ENCODE measurements at regions not wholly inside any gene's neighbourhood (a gene's known extent, or its start where the extent isn't known, plus 50 kb on each side); places are given as distances from the start of the nearest gene placed in this dataset.

DNA sequence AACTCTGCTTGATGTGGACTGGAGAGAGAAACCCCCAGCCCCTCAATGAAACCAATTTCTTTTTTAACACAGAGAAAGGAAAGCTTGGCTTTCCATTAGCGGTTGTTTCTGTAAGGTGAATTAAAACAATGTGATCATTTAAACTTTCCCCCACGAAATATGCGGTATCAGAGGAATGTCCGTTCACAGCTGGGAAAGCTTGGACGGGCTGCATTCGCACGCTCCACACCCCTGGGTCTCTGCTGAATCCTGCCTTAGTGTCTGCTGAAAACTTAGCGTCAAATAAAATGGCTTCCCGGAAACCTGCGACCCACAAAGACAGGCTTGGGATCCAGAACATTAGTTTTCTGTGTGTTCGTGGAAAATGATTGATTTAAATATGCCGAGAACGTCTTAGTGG is 71.7 kb downstream of the C16orf95 start:
- DNase-seq, result no peak

DNA sequence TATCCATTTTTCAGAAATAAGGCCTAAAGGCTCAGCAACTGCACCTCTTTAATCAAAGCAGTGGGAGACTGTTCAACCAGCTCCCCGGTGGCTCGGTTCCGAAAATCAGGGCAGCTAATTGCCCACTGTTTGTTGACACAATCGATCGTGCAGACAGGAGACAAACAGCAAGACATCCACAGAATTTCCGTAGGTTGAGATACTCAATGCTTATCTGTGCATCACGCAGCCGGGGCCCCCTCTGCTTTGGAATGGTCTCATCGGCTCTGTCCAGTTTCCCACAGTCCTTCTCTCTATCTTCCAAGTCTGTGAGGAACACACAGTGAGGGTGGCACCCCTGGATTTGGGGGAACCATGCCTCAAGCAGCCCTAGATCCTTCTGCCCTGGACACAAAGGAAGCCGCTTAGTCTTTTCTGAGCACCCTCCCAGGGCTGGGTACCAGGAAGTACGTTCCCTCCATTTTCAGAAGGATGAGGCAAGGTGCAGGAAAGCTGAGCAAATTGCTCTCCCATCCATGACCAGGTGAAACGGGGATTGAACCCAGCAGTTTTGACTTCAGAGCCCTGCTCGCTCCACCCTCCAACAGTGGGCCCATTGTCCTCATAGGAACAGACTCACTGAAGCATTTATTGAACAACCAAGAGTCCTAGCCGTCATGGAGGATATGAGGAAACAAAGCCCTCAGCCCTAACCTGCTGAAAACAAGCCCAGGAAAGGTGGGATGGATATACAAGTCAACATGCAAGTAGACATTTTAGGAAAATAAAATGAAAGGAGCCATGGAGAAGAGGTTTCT is 70.7 kb downstream of the C16orf95 start:
- no peak for DNase-seq

DNA sequence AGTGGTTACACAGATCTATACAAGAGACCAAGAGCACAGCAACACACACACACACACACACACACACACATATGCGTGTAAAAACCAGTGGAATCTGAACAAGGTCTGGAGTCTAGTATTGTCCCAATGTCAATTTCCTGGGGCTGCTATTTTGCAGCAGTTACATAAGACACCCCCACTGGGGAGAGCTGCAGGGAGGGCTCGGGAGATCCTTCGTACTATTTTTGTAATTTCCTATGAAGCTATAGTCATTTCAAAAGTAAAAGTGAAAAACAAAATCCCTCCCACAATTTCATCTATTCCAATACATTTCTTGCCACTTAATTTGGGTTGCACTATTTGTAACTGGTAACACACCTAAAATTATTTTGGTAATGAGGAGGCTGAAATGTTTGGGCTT is 68.5 kb downstream of the C16orf95 start:
- no peak for DNase-seq

DNA sequence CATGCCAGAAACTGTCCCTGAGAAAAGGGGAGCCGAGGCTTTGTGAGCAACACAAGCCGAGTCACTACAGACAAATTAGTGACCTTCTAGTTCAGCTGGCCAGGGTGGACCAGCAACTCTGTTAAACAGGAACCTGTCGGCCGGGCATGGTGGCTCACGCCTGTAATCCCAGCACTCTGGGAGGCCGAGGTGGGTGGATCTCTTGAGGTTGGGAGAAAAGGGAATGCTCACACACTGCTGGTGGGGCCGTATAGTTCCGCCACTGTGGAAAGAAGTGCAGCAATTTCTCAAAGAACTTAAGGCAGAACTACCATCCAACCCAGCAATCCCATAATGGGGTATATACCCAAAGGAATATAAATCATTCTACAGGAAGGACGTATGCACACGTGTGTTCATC is 67.8 kb downstream of the C16orf95 start:
- no peak for DNase-seq

DNA sequence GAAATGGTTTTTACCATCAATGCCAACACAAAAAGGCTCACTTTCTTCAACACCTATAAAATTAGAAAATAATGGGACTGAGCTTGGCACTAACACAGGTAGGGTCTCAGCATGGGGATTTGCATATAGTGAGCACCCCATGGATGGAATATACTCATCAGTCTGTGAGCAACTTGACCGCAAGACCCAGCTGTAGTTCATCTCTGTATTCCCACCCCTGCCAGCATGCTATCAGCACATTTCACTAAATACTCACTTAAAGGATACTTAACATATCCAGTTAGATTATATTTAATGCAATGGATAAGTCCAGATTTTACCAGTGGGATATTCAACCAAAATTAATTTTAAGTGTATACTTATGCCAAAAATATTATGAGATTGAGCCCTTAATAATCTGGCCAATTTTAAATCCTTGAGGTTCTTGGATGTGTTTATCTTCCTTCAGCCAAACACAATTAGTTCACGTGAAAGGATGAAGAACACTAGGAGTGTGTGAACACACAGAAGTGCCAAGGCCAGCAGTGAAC is 66.7 kb downstream of the C16orf95 start:
- DNase-seq, result no peak

DNA sequence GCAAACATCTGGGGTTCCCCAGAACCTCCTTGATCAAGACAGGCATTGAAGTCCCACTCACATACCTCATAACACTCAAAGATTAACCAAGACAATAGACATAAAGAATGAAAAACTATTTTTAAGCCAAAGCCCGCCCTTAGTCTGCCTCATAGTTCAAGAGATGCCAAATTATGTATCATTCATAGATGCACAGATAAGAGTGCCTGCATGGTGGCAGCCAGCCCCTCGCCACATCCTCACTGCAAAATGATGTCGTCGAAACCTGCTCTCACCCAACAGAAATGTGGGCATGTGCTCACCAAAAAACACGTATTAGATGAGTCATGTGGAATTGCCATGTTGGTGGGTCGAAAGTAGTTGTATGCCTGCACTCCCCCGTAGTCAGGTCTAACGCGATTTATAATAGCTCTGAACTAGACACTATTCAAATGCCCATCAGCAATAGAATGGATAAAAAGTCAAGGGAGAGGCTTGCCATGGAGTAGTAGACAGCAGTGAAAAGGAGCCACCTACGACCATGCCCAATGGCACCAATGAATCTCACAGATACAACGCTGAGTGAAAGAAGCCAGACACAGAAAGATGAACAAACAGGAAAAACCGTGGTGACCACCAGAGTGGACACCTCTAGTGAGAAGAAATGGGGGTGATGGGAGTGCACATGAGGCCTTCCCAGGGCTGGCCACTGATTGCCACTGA is 64.8 kb downstream of the C16orf95 start:
- no peak for DNase-seq

Data from amniotic stem cell (primary cell).